SW 1271 (cell line): ENCODE measurements at regions not wholly inside any gene's neighbourhood (a gene's known extent, or its start where the extent isn't known, plus 50 kb on each side); places are given as distances from the start of the nearest gene placed in this dataset.
"Not testable (repeated sequence)": the region's sequence is repeated elsewhere in the genome, so short reads cannot be mapped to it uniquely, and the experiment has no call there.

Source experiments
- DNase-seq, 2 experiments: peaks; one replicate each; lab custom pipeline; 2025; lab: John Stamatoyannopoulos, UW

- DNase-seq, result peak in 1 of 2 experiments; percentile 56
Observed at GRCh38 chr7:142603870-142604448, 145.3 kb upstream of the PRSS1 start.

- no peak for DNase-seq
Observed at GRCh38 chr7:142602756-142603155, 146.5 kb upstream of the PRSS1 start.

- DNase-seq, result no peak
Observed at GRCh38 chr7:142602183-142602582, 147.1 kb upstream of the PRSS1 start.

GRCh38 chr7:142598297-142598696, 151.0 kb upstream of the PRSS1 start:
- no peak for DNase-seq

- no peak for DNase-seq
Observed at GRCh38 chr7:142597547-142597946, 151.7 kb upstream of the PRSS1 start.

- DNase-seq, result no peak
Observed at GRCh38 chr7:142595816-142596516, 153.3 kb upstream of the PRSS1 start.

- DNase-seq, result no peak
Observed at GRCh38 chr7:142594078-142594477, 155.2 kb upstream of the PRSS1 start.

GRCh38 chr7:142593106-142593505, 156.2 kb upstream of the PRSS1 start:
- DNase-seq, result no peak

- DNase-seq, result no peak
Observed at GRCh38 chr7:142592664-142593063, 156.6 kb upstream of the PRSS1 start.

- DNase-seq, result no peak
Observed at GRCh38 chr7:142592231-142592630, 157.0 kb upstream of the PRSS1 start.

GRCh38 chr7:142590830-142591457, 158.3 kb upstream of the PRSS1 start:
- no peak for DNase-seq

- DNase-seq, result no peak
Observed at GRCh38 chr7:142590077-142590476, 159.2 kb upstream of the PRSS1 start.

- DNase-seq, result peak; percentile 66 to 83
Observed at GRCh38 chr7:142587578-142588191, 161.6 kb upstream of the PRSS1 start.

GRCh38 chr7:142586611-142587010, 162.7 kb upstream of the PRSS1 start:
- DNase-seq, result no peak

GRCh38 chr7:142585425-142585824, 163.8 kb upstream of the PRSS1 start:
- peak in 1 of 2 experiments; percentile 30 for DNase-seq

GRCh38 chr7:142584765-142585164, 164.5 kb upstream of the PRSS1 start:
- DNase-seq, result peak in 1 of 2 experiments; percentile 4

GRCh38 chr7:142583446-142583845, 165.8 kb upstream of the PRSS1 start:
- DNase-seq, result peak in 1 of 2 experiments; percentile 73

- no peak for DNase-seq
Observed at GRCh38 chr7:142582351-142582750, 166.9 kb upstream of the PRSS1 start.

- DNase-seq, result peak in 1 of 2 experiments; percentile 60
Observed at GRCh38 chr7:142581341-142581740, 167.9 kb upstream of the PRSS1 start.

GRCh38 chr7:142579946-142580345, 169.3 kb upstream of the PRSS1 start:
- DNase-seq, result no peak

- DNase-seq, result not testable (repeated sequence)
Observed at GRCh38 chr7:142575351-142575750, 173.9 kb upstream of the PRSS1 start.

GRCh38 chr7:142571581-142571980, 177.7 kb upstream of the PRSS1 start:
- no peak for DNase-seq

GRCh38 chr7:142569851-142570250, 179.4 kb upstream of the PRSS1 start:
- no peak for DNase-seq
